HUES6 (cell line): ENCODE measurements at regions not wholly inside any gene's neighbourhood (a gene's known extent, or its start where the extent isn't known, plus 50 kb on each side); places are given as distances from the start of the nearest gene placed in this dataset.

Experiments used
- H3K27ac ChIP-seq: 2 replicates; pipeline ENCODE4 v1.7.0; 2013; ENCODE audit warnings: low read depth, mild to moderate bottlenecking, low read length, inconsistent platforms
- H3K27me3 ChIP-seq: 2 replicates; pipeline ENCODE4 v1.6.1; 2013; ENCODE audit warnings: low read length; ENCODE audit not compliant: control insufficient read depth, insufficient read depth
- H3K36me3 ChIP-seq: 2 replicates; pipeline ENCODE4 v1.6.1; 2013; ENCODE audit warnings: low read length; ENCODE audit not compliant: control insufficient read depth, insufficient read depth
- H3K4me1 ChIP-seq: 2 replicates; pipeline ENCODE4 v1.6.1; 2013; ENCODE audit warnings: low read length; ENCODE audit not compliant: control insufficient read depth, insufficient read depth
- H3K4me3 ChIP-seq: 2 replicates; pipeline ENCODE4 v1.5.1; 2013; ENCODE audit warnings: low read depth, low read length
- H3K9ac ChIP-seq: one replicate; pipeline ENCODE4 v1.6.1; 2013; ENCODE audit warnings: mild to moderate bottlenecking, low read length
- H3K9me3 ChIP-seq: 2 replicates; pipeline ENCODE4 v1.6.1; 2013; ENCODE audit warnings: low read depth, low read length; ENCODE audit not compliant: control insufficient read depth, insufficient read depth

- Histone ChIP-seq H3K9me3 (0 out of 2 replicates have a peak, but pooled peaks cover 6% of the 10 kb centered on the region), H3K27ac (no peak overlapping the region), H3K4me1 (no peaks in the 10 kb centered on the region), H3K9ac (no peak overlapping the region), H3K4me3 (no peak overlapping the region), H3K36me3 (no peaks in the 10 kb centered on the region), H3K27me3 (no peaks in the 10 kb centered on the region)
Measured at GRCh38 chr18:26765498-26765897, 100.0 kb downstream of the AQP4 start.

DNA sequence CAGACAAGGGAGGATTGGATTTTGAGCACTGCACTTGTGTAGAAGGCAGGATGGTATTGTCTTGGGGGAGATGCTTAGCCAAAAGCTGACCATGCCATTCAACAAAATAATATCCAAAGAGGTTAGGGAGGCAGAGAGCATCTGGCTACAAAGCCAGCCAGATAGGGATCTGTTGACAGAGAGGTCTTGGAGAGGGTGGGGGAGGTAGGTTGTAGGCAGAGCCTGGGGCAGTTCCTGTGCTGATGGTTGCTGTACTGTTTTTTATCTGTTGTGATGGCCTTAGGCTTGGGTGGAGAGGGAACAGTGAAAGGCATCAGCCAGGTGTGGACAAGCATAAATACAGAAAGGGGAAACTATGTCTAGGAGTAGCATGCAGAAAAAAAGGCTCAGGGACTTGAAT lies 100.9 kb downstream of the AQP4 start:
- Histone ChIP-seq H3K9ac (no peak overlapping the region), H3K9me3 (0 out of 2 replicates have a peak, but pooled peaks cover 6% of the 10 kb centered on the region), H3K4me3 (no peak overlapping the region), H3K36me3 (no peaks in the 10 kb centered on the region), H3K27me3 (no peaks in the 10 kb centered on the region), H3K4me1 (no peaks in the 10 kb centered on the region), H3K27ac (no peak overlapping the region)

- H3K27ac ChIP-seq = no peak overlapping the region
- no peaks in the 10 kb centered on the region for H3K27me3 ChIP-seq
- H3K4me1 ChIP-seq = no peaks in the 10 kb centered on the region
- H3K9ac ChIP-seq = no peak overlapping the region
- no peak overlapping the region for H3K4me3 ChIP-seq
- H3K9me3 ChIP-seq = 0 out of 2 replicates have a peak, but pooled peaks cover 6% of the 10 kb centered on the region
- no peaks in the 10 kb centered on the region for H3K36me3 ChIP-seq
Measured at GRCh38 chr18:26764177-26764576, 101.3 kb downstream of the AQP4 start.

- no peak overlapping the region for H3K4me3 ChIP-seq
- H3K36me3 ChIP-seq = no peaks in the 10 kb centered on the region
- no peaks in the 10 kb centered on the region for H3K4me1 ChIP-seq
- no peak overlapping the region for H3K9ac ChIP-seq
- 0 out of 2 replicates have a peak, but pooled peaks cover 6% of the 10 kb centered on the region for H3K9me3 ChIP-seq
- H3K27ac ChIP-seq = no peak overlapping the region
- no peaks in the 10 kb centered on the region for H3K27me3 ChIP-seq
Measured at GRCh38 chr18:26763446-26764110, 101.9 kb downstream of the AQP4 start.

DNA sequence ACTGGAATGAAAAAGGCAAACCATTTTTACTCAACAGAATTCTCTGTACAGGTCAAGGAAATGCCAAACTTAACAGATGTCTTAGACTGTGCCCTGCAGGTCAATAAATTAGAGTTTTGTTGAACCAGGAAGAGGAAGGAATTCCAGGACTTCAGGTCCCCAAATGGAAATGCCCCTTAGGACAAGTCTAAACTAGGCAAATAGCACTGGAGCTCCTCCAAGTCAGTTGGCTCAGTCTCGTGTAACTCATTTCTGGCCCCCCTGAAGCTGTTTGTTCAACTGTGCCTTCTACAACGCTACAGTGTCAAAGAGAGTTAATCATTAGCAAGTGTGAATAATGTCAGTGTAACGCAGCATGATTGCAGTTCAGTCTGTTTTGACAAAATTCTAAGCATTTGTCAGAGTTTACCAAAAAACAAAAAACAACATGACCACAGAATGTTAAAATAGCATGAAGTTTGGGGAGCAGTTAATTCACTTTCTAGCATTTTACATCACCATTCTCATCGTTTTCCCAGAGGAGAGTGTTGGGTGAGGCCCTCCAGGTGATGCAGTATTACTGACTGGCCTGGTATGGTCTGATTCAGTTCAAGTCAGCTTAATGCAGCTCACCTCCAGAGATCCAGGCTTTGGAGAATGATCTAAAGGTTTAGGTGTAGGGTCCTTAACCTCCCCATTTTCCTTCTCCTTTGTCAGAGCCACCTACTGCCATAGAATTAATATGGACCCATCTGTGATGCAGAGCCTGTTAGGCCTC lies 108.1 kb downstream of the AQP4 start:
- 0 out of 2 replicates have a peak, but pooled peaks cover 4% of the 10 kb centered on the region for H3K9me3 ChIP-seq
- H3K27ac ChIP-seq = no peak overlapping the region
- no peaks in the 10 kb centered on the region for H3K4me1 ChIP-seq
- H3K9ac ChIP-seq = no peak overlapping the region
- no peak overlapping the region for H3K4me3 ChIP-seq
- no peaks in the 10 kb centered on the region for H3K36me3 ChIP-seq
- H3K27me3 ChIP-seq = no peaks in the 10 kb centered on the region

DNA sequence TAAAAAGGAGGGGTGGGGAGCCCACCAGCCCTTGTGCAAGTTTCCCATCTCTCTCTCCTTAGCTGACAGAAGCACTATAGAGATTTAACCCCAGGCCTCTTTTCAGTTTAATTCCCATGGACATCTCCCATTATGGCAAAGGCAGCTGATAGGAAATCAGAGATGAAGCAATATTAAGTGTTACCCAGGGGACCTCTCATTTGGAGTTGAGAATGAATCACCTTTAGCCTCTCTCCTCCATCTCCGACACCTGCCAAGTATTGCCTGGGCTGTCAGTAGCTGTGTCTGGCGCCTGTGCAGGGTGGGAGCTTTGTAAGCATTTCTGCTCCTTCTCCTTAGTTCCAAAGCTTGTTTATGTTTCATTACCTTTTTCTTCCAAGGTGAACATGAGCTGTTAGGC lies 109.0 kb downstream of the AQP4 start:
- no peak overlapping the region for H3K9ac ChIP-seq
- H3K9me3 ChIP-seq = 0 out of 2 replicates have a peak, but pooled peaks cover 1% of the 10 kb centered on the region
- H3K4me1 ChIP-seq = no peaks in the 10 kb centered on the region
- H3K4me3 ChIP-seq = no peak overlapping the region
- no peaks in the 10 kb centered on the region for H3K27me3 ChIP-seq
- no peak overlapping the region for H3K27ac ChIP-seq
- H3K36me3 ChIP-seq = no peaks in the 10 kb centered on the region

DNA sequence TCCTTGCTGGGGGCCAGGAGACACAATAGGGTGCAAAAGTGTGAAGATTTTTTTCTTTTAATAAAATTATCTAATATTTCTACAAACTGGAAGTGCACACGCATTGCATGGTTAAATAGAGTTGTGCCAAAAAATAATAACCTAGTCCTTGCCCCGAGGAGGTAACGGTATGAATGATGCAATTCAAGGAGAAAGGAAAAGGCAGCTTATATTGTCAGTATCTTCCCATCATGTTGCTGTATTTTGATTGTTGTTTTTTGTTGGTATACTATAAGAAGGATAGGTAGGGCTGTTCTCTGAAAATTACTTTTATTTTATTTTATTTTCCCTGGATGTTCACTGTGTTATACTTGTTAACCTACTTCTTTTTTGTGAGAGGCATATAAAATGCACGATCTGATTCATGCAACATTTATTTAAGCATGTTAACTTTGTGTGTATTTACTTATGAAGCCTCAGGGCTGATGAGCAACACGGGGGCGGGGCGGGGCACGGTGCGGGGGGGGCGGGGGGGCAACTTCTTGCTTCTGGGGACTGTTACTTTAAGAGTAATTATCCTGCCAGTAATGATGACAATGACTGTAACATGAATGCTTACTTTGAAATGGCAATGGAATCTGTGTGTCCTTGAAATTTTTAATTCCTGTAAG lies 118.6 kb downstream of the AQP4 start:
- Histone ChIP-seq H3K9me3 (no peaks in the 10 kb centered on the region), H3K4me1 (peaks cover 15% of the 10 kb centered on the region), H3K27ac (no peak overlapping the region), H3K4me3 (no peak overlapping the region), H3K27me3 (no peaks in the 10 kb centered on the region), H3K36me3 (no peaks in the 10 kb centered on the region), H3K9ac (no peak overlapping the region)

DNA sequence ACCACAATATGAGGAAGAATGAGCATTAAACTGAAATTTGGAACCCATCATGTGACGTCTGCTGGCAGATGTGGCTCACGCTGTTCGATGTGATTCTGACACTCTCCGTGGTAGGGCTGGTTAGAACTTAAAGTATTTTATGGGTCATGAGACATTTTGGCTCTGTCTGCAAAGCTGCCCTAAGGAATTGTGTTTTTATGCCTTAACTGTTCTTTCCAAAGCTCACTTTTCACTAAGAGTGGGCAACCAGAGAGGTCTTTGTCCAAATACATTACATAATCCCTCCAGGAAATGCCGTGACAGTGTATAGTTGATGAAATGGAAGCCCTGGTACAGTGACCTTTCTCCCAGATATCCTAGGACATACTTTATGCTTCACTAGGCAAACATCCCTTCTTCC lies 119.1 kb downstream of the AQP4 start:
- H3K9me3 ChIP-seq = no peaks in the 10 kb centered on the region
- H3K9ac ChIP-seq = no peak overlapping the region
- H3K27me3 ChIP-seq = no peaks in the 10 kb centered on the region
- peaks cover 15% of the 10 kb centered on the region for H3K4me1 ChIP-seq
- H3K27ac ChIP-seq = no peak overlapping the region
- no peaks in the 10 kb centered on the region for H3K36me3 ChIP-seq
- no peak overlapping the region for H3K4me3 ChIP-seq

- Histone ChIP-seq H3K27ac (no peak overlapping the region), H3K36me3 (no peaks in the 10 kb centered on the region), H3K4me1 (peaks cover 15% of the 10 kb centered on the region), H3K27me3 (no peaks in the 10 kb centered on the region), H3K9me3 (no peaks in the 10 kb centered on the region), H3K4me3 (no peak overlapping the region), H3K9ac (no peak overlapping the region)
Measured at GRCh38 chr18:26745288-26746181, 120.0 kb downstream of the AQP4 start.

DNA sequence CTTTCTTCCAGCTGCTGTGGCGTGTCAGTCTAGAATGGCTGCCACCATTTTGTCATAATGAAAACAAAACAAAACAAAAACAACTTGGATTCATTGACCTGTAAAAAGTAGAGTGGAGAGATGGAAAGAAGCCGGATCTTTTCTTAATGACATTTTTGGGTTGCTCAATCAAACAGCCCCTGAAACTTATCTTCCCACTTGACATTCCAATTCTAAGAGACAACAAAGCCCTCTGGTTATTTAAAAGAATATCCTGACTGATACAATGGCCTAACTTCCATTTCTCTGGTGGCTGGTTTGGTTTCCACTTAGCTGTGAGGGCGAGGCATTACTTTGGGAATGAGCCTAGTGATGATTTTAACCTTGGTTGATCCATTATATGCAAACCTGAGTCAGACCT lies 123.7 kb downstream of the AQP4 start:
- Histone ChIP-seq H3K36me3 (no peaks in the 10 kb centered on the region), H3K4me1 (peaks cover 15% of the 10 kb centered on the region), H3K9ac (no peak overlapping the region), H3K4me3 (no peak overlapping the region), H3K27me3 (no peaks in the 10 kb centered on the region), H3K27ac (no peak overlapping the region), H3K9me3 (peaks cover 7% of the 10 kb centered on the region)
